Stomach (tissue), 8 donors: ENCODE measurements at regions not wholly inside any gene's neighbourhood (a gene's known extent, or its start where the extent isn't known, plus 50 kb on each side); places are given as distances from the start of the nearest gene placed in this dataset.

ENCODE experiments used
- DNase-seq, 2 donors: peaks; one replicate each; pipeline versions ENCODE4 v3.0.0 to v3.0.0-alpha.2; 2013 to 2019
- H3K27ac ChIP-seq, 5 donors: fragments of 200-600 bp in 4 of 5; sonication (generic) in 4 of 5; one replicate each; pipeline ENCODE4 v1.5.1; 2013 to 2019; ENCODE audit warnings: mild to moderate bottlenecking in 1 of 5, moderate library complexity in 1 of 5
- H3K27me3 ChIP-seq, 3 donors: fragments of 200-600 bp; sonication (generic); one replicate each; pipeline ENCODE4 v1.5.1; 2017 to 2019; ENCODE audit warnings: mixed run types in 1 of 3
- H3K36me3 ChIP-seq, 4 donors: fragments of 200-600 bp; sonication (generic); 1 replicate in 3 of 4; 2 replicates in 1 of 4; pipeline ENCODE4 v1.5.1; 2016 to 2019
- H3K4me1 ChIP-seq, 4 donors: fragments of 200-600 bp; sonication (generic); one replicate each; pipeline ENCODE4 v1.5.1; 2016 to 2019
- H3K4me3 ChIP-seq, 4 donors: fragments of 200-600 bp; sonication (generic) in 3 of 4; one replicate each; pipeline ENCODE4 v1.5.1; 2016 to 2019; ENCODE audit warnings: mild to moderate bottlenecking in 1 of 4
- H3K9me3 ChIP-seq, 4 donors: fragments of 200-600 bp; sonication (generic); one replicate each; pipeline ENCODE4 v1.5.1; 2016 to 2019
- CTCF ChIP-seq, 7 experiments: fragments of 450-650 bp in 4 of 7; fragments of 200-600 bp in 3 of 7; sonication (generic) in 3 of 7; IDR thresholded peaks; one replicate each; pipeline ENCODE4 v1.5.1; 2016 to 2019; ENCODE audit warnings: antibody characterized with exemption in 7 of 7, control low read depth in 2 of 7, mild to moderate bottlenecking in 1 of 7
- EP300 ChIP-seq: sonication (generic); formaldehyde crosslinking; IDR thresholded peaks from one replicate; pipeline ENCODE4 v1.6.1; 2017; ENCODE audit warnings: antibody characterized with exemption
- POLR2A ChIP-seq, 4 donors: fragments of 450-650 bp; IDR thresholded peaks; one replicate each; pipeline ENCODE4 v1.6.1; 2016; ENCODE audit warnings: antibody characterized with exemption in 4 of 4, control low read depth in 2 of 4, mild to moderate bottlenecking in 1 of 4, moderate library complexity in 1 of 4
- POLR2AphosphoS5 ChIP-seq, 3 donors: sonication (generic); formaldehyde crosslinking; IDR thresholded peaks; one replicate each; pipeline ENCODE4 v1.6.1; 2016; ENCODE audit warnings: antibody characterized with exemption in 3 of 3
- WGBS, 5 donors: extraction: QIAGEN DNeasy Blood & Tissue Kit in 3 of 5; methylation state at CpG; one replicate each; pipeline versions ENCODE4 v1.1.5 to v1.1.7; 2013 to 2018; 5-methylcytosine and 5-hydroxymethylcytosine counted together
- intact Hi-C: fragments of 100-400 bp; cut with DNase I; formaldehyde crosslinking; loops from one replicate; pipeline ENCODE4 v1.15.1; 2023; ENCODE audit warnings: low total_unique reads
- donor health status: healthy with polysubstance abuse.
- donor health status: Bipolar disorder and iron deficiency.
- donor health status: healthy.

GRCh38 chr10:129041916-129042315 lies 425.1 kb upstream of the MGMT start:
- Histone ChIP-seq H3K27ac (no peak overlapping the region), H3K9me3 (no peaks in the 10 kb centered on the region), H3K4me3 (no peak overlapping the region), H3K36me3 (no peaks in the 10 kb centered on the region), H3K27me3 (peaks cover 0 to 45% (median 6%) of the 10 kb centered on the region in 3 donors), H3K4me1 (no peaks in the 10 kb centered on the region)
- TF ChIP-seq EP300: no peak
- TF ChIP-seq POLR2AphosphoS5 (IDR thresholded peaks at IDR 0.05): no peak
- intact Hi-C loops: no loop called here
- WGBS, 5 donors: 86 to 90% (median 87%) methylated on average over 9 of the region's 9 CpGs
- no peak for DNase-seq

- no peak for TF ChIP-seq EP300
- no peak for TF ChIP-seq POLR2AphosphoS5 (IDR thresholded peaks at IDR 0.05)
- TF ChIP-seq POLR2A (IDR thresholded peaks at IDR 0.05): no peak
- no peak for TF ChIP-seq CTCF (IDR thresholded peaks at IDR 0.05)
- WGBS, 5 donors: 45 to 56% (median 54%) methylated on average over 21 of the region's 21 CpGs
- H3K4me3 ChIP-seq: no peak overlapping the region
- H3K4me1 ChIP-seq: no peaks in the 10 kb centered on the region
- H3K27me3 ChIP-seq: peaks cover 0 to 34% (median 6%) of the 10 kb centered on the region in 3 donors
- intact Hi-C loops: no loop called here
- H3K9me3 ChIP-seq: no peaks in the 10 kb centered on the region
- DNase-seq: peak in 1 of 2 donors; percentile 64
- no peaks in the 10 kb centered on the region for H3K36me3 ChIP-seq
- H3K27ac ChIP-seq: no peak overlapping the region
These were observed 424.1 kb upstream of the MGMT start for GRCh38 chr10:129042776-129043595.

DNA sequence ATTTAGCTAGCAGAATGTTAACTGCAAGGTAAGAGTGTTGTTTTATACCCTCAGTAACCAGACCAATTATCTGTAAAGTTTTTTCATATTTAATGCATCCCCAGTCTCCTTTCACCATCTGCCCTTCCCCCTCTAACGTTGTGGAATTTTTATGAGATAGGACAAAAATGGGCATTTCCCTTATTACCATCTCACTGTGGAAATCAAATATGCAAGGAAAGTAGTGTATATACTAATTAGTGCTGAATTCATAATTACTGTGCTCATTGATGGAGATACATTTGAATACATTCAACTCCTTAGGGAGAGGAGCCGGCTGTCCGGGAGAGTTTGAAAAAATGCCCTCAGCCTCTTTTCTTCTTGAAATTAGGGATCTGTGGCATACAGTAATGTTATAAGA lies 423.4 kb upstream of the MGMT start:
- no peaks in the 10 kb centered on the region for H3K36me3 ChIP-seq
- no peak overlapping the region for H3K4me3 ChIP-seq
- 75 to 84% (median 80%) methylated on average over 3 of the region's 3 CpGs for WGBS, 5 donors
- no peaks in the 10 kb centered on the region for H3K9me3 ChIP-seq
- no peaks in the 10 kb centered on the region for H3K4me1 ChIP-seq
- intact Hi-C loops: no loop called here
- H3K27me3 ChIP-seq: peaks cover 0 to 34% (median 6%) of the 10 kb centered on the region in 3 donors
- no peak for DNase-seq
- TF ChIP-seq CTCF (IDR thresholded peaks at IDR 0.05) (no peak), POLR2AphosphoS5 (IDR thresholded peaks at IDR 0.05) (no peak), EP300 (no peak), POLR2A (IDR thresholded peaks at IDR 0.05) (no peak)
- H3K27ac ChIP-seq: no peak overlapping the region

- no peak for DNase-seq
- Histone ChIP-seq H3K27ac (no peak overlapping the region), H3K4me1 (no peaks in the 10 kb centered on the region), H3K27me3 (peaks cover 0 to 28% (median 6%) of the 10 kb centered on the region in 3 donors), H3K36me3 (no peaks in the 10 kb centered on the region), H3K9me3 (no peaks in the 10 kb centered on the region), H3K4me3 (no peak overlapping the region)
- TF ChIP-seq POLR2AphosphoS5 (IDR thresholded peaks at IDR 0.05) (no peak), EP300 (no peak), POLR2A (IDR thresholded peaks at IDR 0.05) (no peak), CTCF (IDR thresholded peaks at IDR 0.05) (no peak)
- intact Hi-C loops: no loop called here
- 86 to 90% (median 90%) methylated on average over 13 to 17 of the region's 17 CpGs for WGBS, 5 donors
These were observed 421.4 kb upstream of the MGMT start for GRCh38 chr10:129045599-129045998.
